DMS53 (cell line): ENCODE measurements at regions not wholly inside any gene's neighbourhood (a gene's known extent, or its start where the extent isn't known, plus 50 kb on each side); places are given as distances from the start of the nearest gene placed in this dataset.

Source experiments
- DNase-seq: peaks from one replicate; lab custom pipeline; 2025; lab: John Stamatoyannopoulos, UW

- peak; percentile 99 for DNase-seq
Observed at GRCh38 chr12:89098441-89099112, 253.7 kb downstream of the DUSP6 start.

- DNase-seq: no peak
Observed at GRCh38 chr12:89092297-89092696, 260.0 kb downstream of the DUSP6 start.

DNA sequence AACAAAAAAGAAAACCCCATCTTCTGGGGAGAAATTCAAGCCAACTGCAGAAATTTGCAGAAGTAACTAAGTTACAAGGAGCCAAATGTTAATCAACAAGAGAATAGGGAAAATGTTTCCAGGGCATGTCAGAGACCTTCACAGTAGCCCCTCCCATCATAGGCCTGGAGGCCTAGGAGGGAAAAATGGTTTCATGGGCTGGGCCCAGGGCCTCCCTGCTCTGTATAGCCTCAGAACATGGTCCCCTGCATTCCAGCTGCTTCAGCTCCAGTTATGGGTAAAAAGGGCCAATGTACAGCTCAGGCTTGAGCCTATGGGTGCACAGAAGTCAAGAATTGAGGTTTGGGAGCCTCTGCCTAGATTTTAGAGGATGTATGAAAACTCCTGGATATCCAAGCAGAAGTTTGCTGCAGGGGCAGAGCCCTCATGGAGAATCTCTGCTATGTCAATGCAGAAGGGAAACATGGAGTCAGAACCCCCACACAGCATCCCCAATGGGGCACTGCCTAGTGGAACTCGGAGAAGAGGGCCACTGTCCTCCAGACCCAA is 260.9 kb downstream of the DUSP6 start:
- no peak for DNase-seq

- DNase-seq: no peak
Observed at GRCh38 chr12:89089264-89089663, 263.0 kb downstream of the DUSP6 start.

- no peak for DNase-seq
Observed at GRCh38 chr12:89087876-89088275, 264.4 kb downstream of the DUSP6 start.

DNA sequence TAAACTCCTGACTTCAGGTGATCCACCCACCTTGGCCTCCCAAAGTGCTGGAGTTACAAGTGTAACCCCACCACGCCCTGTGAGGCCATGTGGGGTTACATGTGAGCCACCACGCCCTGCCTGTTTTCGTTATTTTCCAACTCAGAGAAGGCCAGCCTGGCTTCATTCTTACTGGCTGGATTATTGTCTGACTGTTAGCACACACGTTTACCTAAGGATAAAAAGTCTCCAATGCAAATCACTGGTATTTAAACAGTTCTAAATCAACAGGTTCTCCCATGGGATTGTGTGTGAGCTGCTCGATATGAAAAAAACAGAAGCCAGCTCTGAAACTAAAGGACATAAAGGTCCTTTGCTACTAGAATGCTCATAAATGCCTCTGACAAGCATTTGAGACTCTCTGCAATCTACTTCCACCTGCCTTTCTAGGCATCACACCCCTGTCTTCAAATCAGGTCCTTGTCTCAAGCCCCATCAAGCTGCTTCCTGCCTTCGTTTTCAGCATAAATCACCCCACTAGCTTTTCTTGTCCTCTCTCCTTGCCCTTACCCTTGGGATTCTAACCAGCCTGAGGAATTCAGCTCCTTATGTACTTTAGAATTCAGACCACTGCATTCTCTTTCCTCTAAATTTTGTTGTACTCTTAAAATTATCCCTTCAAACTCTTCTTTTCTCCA is 265.0 kb downstream of the DUSP6 start:
- DNase-seq: peak; percentile 52

- DNase-seq: no peak
Observed at GRCh38 chr12:89085421-89085820, 266.9 kb downstream of the DUSP6 start.

GRCh38 chr12:89084751-89085150 is 267.6 kb downstream of the DUSP6 start:
- DNase-seq: no peak

GRCh38 chr12:89083491-89083890 is 268.8 kb downstream of the DUSP6 start:
- no peak for DNase-seq

GRCh38 chr12:89082370-89082753 is 269.9 kb downstream of the DUSP6 start:
- DNase-seq: no peak

DNA sequence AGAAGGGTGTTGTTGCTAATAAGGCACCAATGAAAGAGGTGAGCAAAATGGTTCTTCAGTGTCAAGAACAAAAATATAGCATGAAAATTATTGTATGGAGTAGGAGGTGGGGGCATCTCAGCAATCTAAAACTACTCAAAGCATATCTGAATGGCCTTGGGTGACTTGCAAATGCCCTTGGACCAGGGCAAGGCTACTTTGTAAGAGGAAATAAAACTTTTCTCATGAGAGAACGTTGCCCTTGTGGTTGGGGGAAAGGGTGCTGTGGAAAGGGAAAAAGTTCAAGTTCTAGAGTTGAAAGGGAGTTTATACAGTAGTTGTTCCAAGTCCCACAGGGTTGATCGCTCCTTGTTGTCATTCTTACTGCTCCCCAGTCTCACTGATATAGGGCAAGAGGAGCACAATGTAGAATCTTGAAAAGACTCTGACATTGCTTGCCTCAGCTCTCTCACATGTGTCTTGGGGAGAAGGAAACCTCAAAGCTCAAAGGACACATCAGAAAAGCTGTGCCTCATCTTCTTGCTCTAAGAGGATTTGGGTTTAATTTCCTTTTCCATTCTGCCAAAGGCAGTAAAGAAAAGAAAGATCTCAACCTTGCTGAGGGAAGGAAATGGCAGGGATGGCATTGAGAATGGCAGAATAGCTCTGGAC is 270.5 kb downstream of the DUSP6 start:
- no peak for DNase-seq

DNA sequence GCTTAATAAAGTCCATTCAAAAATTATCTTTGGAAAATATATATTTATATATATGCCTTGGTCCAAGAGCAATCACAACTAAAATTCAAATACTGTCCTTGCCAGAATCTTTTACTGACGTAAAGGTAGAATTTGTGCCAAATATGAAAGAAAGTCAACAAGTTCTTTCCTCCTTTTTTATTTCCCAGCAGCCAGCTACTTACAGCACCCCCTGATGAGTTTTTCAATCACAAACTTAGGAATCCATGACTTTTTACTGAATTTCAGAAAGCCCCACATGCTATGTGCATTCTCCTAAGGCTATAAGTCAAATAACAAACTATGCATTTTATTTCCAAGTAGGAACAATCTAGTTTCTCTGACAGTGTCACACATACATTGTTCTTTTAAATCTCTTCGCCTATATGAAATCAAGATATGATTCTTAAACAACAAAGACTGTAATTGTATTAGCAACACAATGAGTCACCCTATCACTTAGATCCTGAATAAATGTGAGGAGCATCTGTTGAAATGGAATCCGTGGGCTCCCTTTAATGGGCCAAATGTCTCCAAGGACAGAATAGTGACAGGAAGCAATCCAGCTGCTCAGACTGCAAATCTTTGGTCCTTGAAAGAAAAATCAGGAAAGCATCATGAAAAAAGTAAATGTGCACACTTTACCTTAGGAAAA is 271.4 kb downstream of the DUSP6 start:
- DNase-seq: peak; percentile 43

DNA sequence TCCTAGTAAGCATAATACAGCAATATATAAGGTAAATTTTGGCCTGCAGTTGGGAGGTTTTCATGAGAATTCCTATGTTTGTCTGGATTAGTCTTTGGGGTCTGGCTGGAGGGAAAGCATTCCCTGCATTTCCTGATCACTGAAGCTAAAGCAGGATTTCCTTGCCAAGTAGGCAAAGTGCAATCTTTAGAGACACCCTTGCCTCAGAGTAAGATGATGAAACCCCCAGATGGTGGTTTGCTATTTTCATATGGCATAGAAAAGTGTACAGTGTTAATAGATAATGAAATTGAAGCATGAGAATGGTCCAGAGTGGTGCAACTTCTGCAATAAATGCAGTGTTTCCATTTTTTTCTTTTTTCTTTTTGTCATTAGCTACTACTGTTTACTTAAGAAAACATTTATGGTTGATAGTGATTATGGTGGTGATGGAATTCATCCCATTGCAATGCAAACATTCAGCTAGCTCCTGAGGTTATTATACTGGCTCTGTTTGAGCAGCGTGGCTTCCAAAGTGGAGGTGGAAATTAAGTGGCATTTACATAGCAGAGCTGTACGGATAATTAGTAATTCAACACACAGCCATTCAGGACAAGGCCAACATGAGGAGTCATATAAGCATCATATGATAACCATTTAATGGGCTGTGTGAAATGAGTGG is 276.3 kb downstream of the DUSP6 start:
- no peak for DNase-seq

- peak; percentile 15 for DNase-seq
Observed at GRCh38 chr12:89073659-89074058, 278.6 kb downstream of the DUSP6 start.

GRCh38 chr12:89073027-89073398 is 279.3 kb downstream of the DUSP6 start:
- DNase-seq: peak; percentile 93

- DNase-seq: peak; percentile 48
Observed at GRCh38 chr12:89072294-89073026, 279.8 kb downstream of the DUSP6 start.

DNA sequence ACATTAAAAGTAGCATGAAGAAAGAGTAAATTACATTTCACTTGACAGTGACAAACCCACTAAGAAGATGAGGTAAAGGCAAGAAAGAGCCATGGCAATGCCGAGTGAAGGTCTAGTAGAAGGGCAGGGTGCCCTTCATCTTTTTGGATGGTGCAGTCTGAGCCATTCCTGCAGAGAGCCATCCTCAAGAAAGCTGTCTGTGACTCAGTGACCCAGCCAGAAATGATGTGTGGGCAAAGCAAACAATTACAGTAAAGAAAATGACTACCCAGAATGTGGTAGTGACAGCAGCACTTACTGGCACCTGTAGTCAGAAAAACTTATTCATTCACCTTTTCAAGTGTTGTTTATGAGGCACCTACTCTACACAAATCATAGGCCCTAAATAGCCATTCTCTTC is 281.7 kb downstream of the DUSP6 start:
- DNase-seq: no peak

- DNase-seq: no peak
Observed at GRCh38 chr12:89069431-89069830, 282.9 kb downstream of the DUSP6 start.

DNA sequence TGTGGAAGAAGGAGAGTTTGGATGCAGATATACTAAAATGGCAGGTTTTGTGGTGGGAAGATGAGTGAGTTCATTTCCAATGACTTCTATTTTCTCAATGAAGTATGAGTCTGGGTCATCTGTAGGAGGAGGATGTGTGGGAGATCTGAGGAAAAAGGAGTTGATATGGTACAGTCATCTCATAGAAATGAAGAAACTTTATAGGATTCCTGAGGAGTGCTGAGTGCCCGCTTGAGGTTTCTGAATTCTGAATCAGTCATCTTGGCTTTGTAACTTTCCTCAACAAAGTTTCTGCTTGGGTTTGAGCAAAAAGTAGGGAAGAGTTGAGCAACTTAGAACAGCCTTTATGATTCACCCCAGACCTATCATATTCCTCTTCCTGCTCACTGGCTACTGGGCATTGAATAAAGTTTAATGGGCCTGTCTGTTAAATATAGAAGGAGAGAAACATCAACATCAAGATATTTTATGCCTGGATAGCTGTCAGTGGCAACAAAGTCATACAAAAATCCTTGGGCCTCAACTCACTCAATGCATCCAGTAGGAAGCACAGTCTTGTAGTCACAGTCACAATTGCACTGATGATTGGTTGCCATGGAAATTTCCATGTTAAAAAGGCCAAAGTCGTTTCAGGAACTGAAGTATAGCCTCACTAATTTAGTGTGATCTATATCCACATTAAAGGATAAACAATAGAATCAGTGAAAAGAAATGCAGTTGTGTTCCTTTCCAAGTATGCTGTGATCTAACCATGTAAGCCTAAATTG is 284.7 kb downstream of the DUSP6 start:
- peak; percentile 19 for DNase-seq

DNA sequence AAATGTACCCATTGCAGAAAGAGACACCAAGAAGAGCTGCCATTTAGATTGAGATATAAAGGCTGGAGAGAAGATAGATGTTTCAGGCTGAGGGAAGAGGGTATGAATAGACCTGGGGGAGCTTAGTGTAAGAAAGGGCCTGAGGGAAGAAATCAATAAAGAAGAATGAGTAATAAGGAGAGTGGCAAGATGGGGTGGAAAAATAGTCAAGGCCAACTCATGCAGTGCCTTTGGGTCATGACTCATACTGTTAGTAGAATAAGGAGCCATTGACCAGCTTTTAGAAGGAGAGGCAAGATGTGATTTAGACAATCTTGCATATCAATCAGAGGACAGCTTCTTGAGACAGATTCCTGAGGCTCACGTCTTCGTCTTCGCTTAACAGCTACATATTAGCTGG is 287.5 kb downstream of the DUSP6 start:
- DNase-seq: no peak

GRCh38 chr12:89064151-89064550 is 288.1 kb downstream of the DUSP6 start:
- peak; percentile 19 for DNase-seq
